D721Med (cell line): ENCODE measurements at regions not wholly inside any gene's neighbourhood (a gene's known extent, or its start where the extent isn't known, plus 50 kb on each side); places are given as distances from the start of the nearest gene placed in this dataset.

Experiments
- DNase-seq: peaks from one replicate; pipeline ENCODE4 v3.0.0; 2011; ENCODE audit warnings: low spot score; ENCODE audit not compliant: insufficient read length
- FAIRE-seq: peaks from 2 replicates; lab custom pipeline; 2011; peaks lifted over from hg19 to GRCh38; lab: Jason Lieb, UNC
- TF ChIP-seq, protein P1 (sequence below): IDR thresholded peaks from 2 replicates; pipeline ENCODE4 v1.5.1; 2012; ENCODE audit warnings: mild to moderate bottlenecking, control low read depth; ENCODE audit not compliant: insufficient read depth; ENCODE audit errors: missing control alignments

DNA sequence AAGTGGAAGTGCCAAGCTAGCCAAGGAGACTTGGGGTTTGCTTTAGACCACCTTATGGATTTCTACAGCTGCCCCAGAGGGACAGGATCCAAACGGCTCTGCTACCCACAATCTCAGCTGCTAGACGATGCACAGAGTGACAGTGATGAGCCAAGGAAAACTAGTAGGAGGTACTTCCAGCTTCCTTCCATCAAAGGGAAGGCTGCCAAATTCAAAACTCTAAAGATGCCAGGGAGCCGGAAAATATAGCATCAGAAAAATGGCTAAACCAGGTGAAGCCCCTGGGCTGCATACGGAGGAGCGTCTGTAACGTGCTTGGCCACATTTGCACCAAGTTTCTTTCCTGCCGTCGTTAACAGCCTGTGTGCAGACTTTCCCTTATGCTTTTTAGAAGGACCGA lies 245.5 kb upstream of the ZNF521 start:
- TF ChIP-seq, protein P1, sequence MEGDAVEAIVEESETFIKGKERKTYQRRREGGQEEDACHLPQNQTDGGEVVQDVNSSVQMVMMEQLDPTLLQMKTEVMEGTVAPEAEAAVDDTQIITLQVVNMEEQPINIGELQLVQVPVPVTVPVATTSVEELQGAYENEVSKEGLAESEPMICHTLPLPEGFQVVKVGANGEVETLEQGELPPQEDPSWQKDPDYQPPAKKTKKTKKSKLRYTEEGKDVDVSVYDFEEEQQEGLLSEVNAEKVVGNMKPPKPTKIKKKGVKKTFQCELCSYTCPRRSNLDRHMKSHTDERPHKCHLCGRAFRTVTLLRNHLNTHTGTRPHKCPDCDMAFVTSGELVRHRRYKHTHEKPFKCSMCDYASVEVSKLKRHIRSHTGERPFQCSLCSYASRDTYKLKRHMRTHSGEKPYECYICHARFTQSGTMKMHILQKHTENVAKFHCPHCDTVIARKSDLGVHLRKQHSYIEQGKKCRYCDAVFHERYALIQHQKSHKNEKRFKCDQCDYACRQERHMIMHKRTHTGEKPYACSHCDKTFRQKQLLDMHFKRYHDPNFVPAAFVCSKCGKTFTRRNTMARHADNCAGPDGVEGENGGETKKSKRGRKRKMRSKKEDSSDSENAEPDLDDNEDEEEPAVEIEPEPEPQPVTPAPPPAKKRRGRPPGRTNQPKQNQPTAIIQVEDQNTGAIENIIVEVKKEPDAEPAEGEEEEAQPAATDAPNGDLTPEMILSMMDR: no peak
- DNase-seq (no peak), FAIRE-seq (no peak)

DNA sequence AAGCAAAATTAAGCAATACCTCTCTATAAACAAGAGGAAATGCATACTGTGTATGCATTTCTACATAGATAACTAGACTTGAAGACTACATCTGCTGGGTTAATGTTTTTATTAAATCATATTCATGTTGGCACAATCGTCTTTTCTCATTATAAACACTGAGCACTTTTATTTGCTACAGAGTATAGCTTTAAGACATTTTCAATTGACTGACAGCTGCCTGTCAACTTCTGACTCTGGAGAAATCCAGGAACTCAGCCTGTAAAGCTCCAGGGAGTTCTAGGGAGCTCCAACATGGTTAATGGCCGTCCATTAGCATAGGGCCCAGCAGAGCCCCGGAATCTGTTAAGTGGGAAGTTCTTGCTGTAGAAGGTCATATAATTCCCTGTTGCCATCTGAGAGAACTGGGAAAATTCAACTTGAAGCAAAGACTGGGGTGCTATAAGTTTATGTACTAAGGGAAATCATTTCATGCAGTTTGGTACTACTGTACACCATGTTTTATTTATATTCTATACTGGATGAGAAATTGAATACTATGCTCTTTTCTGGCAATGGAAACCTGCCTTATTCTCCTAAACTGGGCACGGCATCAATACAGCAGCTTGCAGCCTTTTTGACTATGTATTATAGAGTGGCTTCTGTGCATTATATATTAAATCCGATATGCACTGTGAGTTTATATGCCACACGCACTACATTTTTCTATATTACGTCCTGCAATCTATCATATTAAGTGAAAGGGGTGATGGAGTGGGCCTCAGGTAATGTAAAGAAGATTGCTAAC lies 243.5 kb upstream of the ZNF521 start:
- TF ChIP-seq, protein P1: no peak
- FAIRE-seq: no peak

DNA sequence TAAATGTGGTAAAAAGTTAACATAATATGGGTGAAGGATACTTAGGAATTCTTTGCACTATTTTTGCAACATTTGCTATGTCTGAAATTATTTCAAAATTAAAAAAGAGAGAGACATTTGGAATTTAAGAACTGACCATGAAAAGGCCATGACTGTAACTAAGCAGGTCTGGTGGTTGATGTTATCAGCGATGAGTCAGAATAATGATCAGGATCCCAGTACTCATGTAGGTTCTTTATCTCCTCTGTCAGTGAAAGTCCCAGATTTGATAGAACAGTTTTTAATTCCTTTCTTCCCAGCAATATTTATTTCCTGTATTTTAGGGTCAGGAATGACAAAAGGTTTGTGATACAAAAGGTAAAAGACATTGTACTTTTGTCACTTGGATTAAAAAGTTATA lies 242.4 kb upstream of the ZNF521 start:
- FAIRE-seq (no peak), DNase-seq (no peak)
- TF ChIP-seq, protein P1: no peak

More for the DNA sequence above, 243.5 kb upstream of the ZNF521 start:
- no peak for DNase-seq

DNA sequence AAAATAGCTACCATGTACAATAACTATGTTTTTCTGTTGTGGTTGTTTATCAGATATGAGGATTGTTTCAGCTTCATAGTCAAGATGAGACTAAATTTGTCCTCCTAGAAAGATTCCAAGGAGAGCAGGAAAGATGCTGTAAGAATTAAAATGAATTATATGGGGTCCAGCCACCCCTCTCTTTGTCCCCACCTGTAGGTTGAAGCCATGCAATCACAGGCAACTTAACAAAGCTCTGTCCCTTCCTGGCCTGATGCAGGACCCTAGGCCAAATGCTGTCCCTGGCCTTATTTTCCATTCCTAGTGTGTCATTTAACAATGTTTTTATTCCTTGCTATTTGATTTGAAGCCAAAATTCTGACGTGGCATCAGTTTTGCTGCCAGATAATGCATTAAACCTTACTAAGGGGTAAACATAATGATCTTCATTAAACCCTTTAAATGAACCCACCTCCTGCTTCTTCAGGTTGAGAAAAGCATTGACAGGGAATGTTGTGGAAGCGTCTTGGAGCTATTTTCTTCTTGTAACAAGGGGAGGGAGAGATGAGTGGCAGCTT lies 240.9 kb upstream of the ZNF521 start:
- DNase-seq (no peak), FAIRE-seq (no peak)

DNA sequence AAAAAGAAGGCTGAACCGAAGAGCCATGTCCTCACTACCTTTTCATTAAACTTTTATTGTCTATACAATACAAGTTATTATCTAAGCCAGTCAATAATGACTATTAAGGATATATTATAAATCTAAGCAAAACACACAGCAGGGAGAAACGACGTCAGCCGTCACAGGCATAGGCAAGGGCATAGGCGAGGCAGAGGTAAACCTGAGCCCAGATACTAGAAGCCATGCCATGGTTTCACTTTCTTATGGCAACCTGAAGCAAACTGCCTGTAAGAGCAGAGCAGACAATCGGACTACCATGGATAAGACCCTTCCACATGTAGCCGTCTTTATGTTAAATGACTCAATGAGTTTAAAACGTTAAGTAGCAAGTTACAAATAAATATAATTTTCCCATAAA lies 238.5 kb upstream of the ZNF521 start:
- no peak for DNase-seq
- TF ChIP-seq, protein P1: no peak
- no peak for FAIRE-seq

More for the DNA sequence above, 240.9 kb upstream of the ZNF521 start:
- TF ChIP-seq, protein P1: no peak

DNA sequence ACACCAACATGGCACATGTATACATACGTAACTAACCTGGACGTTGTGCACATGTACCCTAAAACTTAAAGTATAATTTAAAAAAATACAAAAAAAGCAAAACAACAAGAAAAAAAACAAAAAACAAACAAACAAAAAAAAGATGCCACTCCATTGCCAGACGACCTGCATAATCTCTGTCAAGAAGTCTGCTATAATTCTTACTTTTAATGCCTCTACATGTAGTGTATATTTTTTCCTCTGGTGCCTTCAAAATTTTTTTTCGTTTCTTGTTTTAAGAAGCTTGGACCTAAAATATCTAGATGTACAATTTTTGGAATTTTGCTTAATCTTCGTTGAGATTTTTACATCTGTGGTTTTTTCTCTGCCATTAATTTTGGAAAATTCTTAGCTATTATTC lies 235.6 kb upstream of the ZNF521 start:
- FAIRE-seq (no peak), DNase-seq (no peak)
- TF ChIP-seq, protein P1: no peak

DNA sequence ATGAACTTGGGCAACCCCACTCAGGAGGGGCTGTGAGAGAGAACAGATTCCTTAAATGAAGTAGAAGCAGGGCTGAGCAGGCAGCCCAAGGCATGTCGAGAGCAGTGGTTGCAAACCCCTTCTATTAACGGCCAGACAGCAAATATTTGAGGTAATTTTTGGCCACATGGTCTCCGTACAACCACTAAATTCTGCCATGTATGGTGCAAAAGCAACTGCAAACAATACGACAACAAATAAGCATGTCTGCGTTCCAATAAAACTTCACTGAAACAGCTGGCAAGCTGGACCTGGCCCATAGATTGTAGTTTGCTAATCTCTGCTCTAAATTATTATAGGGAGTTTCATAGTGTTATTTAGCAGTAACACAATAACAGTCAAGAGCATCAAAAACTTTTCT lies 217.0 kb upstream of the ZNF521 start:
- DNase-seq (no peak), FAIRE-seq (no peak)
- TF ChIP-seq, protein P1: no peak
